Endothelial cell (in vitro differentiated cells): ENCODE measurements at regions not wholly inside any gene's neighbourhood (a gene's known extent, or its start where the extent isn't known, plus 50 kb on each side); places are given as distances from the start of the nearest gene placed in this dataset.

Experiments used
- DNase-seq: peaks from one replicate; pipeline ENCODE4 v3.0.0; 2021; ENCODE audit warnings: low spot score
- H3K27ac Mint-ChIP-seq: one replicate; pipeline ENCODE4 v1.8.0; 2021; ENCODE audit warnings: mixed read lengths, inconsistent platforms; ENCODE audit not compliant: unreplicated experiment
- H3K27me3 Mint-ChIP-seq: one replicate; pipeline ENCODE4 v1.8.0; 2021; ENCODE audit warnings: mild to moderate bottlenecking, moderate library complexity, mixed read lengths, inconsistent platforms; ENCODE audit not compliant: unreplicated experiment
- H3K36me3 Mint-ChIP-seq: one replicate; pipeline ENCODE4 v1.8.0; 2021; ENCODE audit warnings: mild to moderate bottlenecking, low read depth, mixed read lengths, inconsistent platforms; ENCODE audit not compliant: unreplicated experiment
- H3K4me1 Mint-ChIP-seq: one replicate; pipeline ENCODE4 v1.8.0; 2021; ENCODE audit warnings: mild to moderate bottlenecking, mixed read lengths, inconsistent platforms; ENCODE audit not compliant: unreplicated experiment
- H3K4me3 Mint-ChIP-seq: one replicate; pipeline ENCODE4 v1.8.0; 2021; ENCODE audit warnings: mild to moderate bottlenecking, mixed read lengths, inconsistent platforms; ENCODE audit not compliant: unreplicated experiment
- H3K9me3 Mint-ChIP-seq: one replicate; pipeline ENCODE4 v1.8.0; 2021; ENCODE audit warnings: mixed read lengths, inconsistent platforms; ENCODE audit not compliant: unreplicated experiment
- TF ChIP-seq, protein P1 (sequence below): fragments of 200-600 bp; sonication (generic); IDR thresholded peaks from one replicate; pipeline ENCODE4 v1.5.0; 2021; ENCODE audit warnings: antibody characterized with exemption; ENCODE audit not compliant: unreplicated experiment

DNA sequence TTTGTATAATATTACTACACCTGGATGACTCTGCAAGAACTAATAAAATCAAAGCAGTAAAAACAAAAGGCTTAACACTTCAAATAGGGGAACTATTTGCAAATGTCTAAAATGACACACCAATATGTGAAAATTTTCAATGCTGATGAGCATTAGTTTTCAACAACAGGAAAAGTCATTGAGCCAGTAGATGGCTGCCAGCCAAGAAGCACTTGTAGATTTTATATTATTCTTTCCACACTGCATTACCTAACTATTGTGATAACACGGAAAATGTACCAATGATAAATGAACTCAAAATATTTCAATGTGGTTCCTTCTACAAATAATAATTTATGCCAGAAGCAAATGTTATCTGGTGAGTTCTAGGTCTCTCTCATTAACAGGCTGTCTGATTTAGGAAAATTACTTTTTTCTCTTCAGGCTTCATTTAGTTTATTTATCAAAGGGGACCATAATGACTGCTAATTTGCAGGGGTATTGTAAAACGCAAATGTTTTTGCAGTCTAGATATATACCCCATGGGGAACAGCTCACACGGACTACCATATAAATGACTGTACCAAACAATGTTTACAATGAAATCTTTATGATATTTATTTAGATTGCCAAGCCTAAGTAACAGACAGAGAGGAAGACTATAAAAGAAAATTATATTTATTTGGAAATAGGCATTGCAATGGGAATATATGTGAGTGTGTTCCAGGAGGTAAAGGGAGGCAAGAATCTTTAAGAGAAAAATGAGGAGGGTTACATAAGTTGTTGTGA is 407.8 kb downstream of the LIG4 start:
- no peaks in the 10 kb centered on the region for H3K9me3 Mint-ChIP-seq
- DNase-seq = no peak
- no peaks in the 10 kb centered on the region for H3K36me3 Mint-ChIP-seq
- TF ChIP-seq, protein P1, sequence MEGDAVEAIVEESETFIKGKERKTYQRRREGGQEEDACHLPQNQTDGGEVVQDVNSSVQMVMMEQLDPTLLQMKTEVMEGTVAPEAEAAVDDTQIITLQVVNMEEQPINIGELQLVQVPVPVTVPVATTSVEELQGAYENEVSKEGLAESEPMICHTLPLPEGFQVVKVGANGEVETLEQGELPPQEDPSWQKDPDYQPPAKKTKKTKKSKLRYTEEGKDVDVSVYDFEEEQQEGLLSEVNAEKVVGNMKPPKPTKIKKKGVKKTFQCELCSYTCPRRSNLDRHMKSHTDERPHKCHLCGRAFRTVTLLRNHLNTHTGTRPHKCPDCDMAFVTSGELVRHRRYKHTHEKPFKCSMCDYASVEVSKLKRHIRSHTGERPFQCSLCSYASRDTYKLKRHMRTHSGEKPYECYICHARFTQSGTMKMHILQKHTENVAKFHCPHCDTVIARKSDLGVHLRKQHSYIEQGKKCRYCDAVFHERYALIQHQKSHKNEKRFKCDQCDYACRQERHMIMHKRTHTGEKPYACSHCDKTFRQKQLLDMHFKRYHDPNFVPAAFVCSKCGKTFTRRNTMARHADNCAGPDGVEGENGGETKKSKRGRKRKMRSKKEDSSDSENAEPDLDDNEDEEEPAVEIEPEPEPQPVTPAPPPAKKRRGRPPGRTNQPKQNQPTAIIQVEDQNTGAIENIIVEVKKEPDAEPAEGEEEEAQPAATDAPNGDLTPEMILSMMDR = no peak
- H3K4me1 Mint-ChIP-seq = peaks cover 9% of the 10 kb centered on the region
- no peak overlapping the region for H3K27ac Mint-ChIP-seq
- no peaks in the 10 kb centered on the region for H3K27me3 Mint-ChIP-seq
- no peak overlapping the region for H3K4me3 Mint-ChIP-seq

DNA sequence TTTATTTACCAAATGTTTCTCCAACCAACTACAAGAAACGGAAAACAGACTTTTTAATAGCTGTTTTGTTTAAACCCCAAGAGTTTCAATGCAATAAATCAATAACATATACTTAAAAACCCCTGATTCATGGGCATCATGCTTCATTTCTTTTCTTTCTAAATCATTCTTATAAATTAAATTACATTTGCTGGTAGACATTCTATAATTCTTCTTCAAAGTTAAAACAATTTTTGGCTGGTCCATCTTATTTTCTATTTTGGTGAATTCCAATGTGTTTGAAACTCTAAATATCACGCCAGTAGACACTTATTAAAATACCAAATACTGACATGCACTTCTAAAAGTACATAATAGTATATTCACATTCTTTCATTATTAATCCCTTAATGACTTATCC is 408.6 kb downstream of the LIG4 start:
- Mint-ChIP-seq H3K27me3 (no peaks in the 10 kb centered on the region), H3K4me1 (peaks cover 9% of the 10 kb centered on the region), H3K36me3 (no peaks in the 10 kb centered on the region), H3K9me3 (no peaks in the 10 kb centered on the region), H3K4me3 (no peak overlapping the region), H3K27ac (no peak overlapping the region)
- TF ChIP-seq, protein P1 = no peak
- DNase-seq = no peak

DNA sequence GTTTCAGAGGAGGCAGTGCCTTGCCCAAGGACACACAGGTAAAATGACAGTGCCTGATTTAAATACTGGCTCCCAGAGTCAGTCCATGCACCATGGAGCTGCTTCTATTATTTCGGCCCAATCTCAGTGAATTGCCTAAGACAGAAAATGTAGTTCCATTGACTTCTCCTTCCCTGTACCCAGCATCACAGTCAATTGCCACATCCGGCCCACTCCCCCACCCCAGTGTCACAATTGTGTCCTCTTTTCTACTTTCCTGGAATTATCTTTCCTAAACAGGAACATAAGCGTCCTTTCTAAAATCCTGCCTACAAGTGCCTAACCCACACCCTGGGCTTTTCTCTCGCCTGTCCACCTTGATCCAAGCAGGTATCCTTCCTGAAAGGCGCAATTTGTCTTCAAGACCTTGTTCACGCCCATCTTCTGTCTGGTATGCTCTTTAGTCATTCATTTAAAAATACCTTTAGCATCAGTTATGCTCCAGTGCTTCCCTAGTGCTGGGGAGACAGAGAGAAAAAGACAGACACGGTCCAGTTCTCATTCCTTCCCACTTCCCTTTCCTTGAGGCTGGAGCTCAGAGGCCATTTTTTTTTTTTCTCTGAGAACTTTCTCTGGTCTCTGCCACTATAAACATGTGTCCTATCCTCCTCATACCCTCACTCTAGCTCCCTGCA is 411.4 kb downstream of the LIG4 start:
- TF ChIP-seq, protein P1 = no peak
- H3K27me3 Mint-ChIP-seq = no peaks in the 10 kb centered on the region
- no peaks in the 10 kb centered on the region for H3K36me3 Mint-ChIP-seq
- no peak overlapping the region for H3K4me3 Mint-ChIP-seq
- H3K9me3 Mint-ChIP-seq = no peaks in the 10 kb centered on the region
- peaks cover 20% of the 10 kb centered on the region for H3K4me1 Mint-ChIP-seq
- peak overlapping the region; percentile 91 for H3K27ac Mint-ChIP-seq
- peak; percentile 8 for DNase-seq

DNA sequence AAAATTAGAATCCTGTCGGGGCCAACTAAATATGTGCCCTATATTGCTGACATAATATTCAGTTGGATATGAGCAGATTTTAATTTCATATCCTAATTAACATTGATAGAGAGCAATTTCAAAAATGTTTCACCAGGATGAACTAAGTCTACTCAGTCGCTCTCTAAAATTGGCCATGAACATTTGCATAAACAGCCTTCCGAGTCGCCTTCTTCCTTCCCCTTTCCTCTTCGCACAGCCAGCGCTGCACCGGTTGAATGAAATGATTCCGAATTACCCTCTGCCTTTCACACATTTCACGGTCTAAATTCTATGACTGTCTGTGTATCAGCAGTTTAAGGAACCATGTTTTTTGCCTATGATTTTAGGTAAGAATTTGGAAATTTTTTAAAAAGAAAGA is 413.7 kb downstream of the LIG4 start:
- H3K9me3 Mint-ChIP-seq = no peaks in the 10 kb centered on the region
- H3K36me3 Mint-ChIP-seq = no peaks in the 10 kb centered on the region
- no peak overlapping the region for H3K27ac Mint-ChIP-seq
- no peak for DNase-seq
- TF ChIP-seq, protein P1 = no peak
- no peak overlapping the region for H3K4me3 Mint-ChIP-seq
- peaks cover 22% of the 10 kb centered on the region for H3K4me1 Mint-ChIP-seq
- H3K27me3 Mint-ChIP-seq = no peaks in the 10 kb centered on the region

DNA sequence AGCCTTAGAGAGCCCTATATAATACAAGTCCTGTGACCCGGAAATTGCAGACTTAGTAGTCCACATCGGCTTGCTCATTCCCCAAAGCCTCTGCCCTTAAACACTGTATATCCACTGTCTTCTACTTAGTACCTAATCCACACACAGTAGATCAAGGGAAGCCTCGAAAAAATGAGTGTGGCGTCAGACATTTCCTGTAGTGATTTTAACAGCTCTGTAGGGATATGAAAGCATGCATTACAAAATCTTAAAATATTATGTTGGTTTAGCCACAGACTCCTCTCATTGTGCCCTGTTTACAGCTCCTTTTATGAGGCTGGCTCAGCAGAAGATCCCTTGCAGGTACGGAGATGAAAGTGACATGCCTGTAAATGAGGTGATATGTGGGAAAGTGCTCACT is 416.3 kb downstream of the LIG4 start:
- TF ChIP-seq, protein P1 = no peak
- H3K4me3 Mint-ChIP-seq = no peak overlapping the region
- no peaks in the 10 kb centered on the region for H3K36me3 Mint-ChIP-seq
- H3K27ac Mint-ChIP-seq = no peak overlapping the region
- no peak for DNase-seq
- H3K27me3 Mint-ChIP-seq = no peaks in the 10 kb centered on the region
- peaks cover 17% of the 10 kb centered on the region for H3K4me1 Mint-ChIP-seq
- H3K9me3 Mint-ChIP-seq = no peaks in the 10 kb centered on the region
